ENCODE measurements at regions not wholly inside any gene's neighbourhood (a gene's known extent, or its start where the extent isn't known, plus 50 kb on each side); places are given as distances from the start of the nearest gene placed in this dataset.
"Not testable (repeated sequence)": the region's sequence is repeated elsewhere in the genome, so short reads cannot be mapped to it uniquely, and the experiment has no call there.

DNA sequence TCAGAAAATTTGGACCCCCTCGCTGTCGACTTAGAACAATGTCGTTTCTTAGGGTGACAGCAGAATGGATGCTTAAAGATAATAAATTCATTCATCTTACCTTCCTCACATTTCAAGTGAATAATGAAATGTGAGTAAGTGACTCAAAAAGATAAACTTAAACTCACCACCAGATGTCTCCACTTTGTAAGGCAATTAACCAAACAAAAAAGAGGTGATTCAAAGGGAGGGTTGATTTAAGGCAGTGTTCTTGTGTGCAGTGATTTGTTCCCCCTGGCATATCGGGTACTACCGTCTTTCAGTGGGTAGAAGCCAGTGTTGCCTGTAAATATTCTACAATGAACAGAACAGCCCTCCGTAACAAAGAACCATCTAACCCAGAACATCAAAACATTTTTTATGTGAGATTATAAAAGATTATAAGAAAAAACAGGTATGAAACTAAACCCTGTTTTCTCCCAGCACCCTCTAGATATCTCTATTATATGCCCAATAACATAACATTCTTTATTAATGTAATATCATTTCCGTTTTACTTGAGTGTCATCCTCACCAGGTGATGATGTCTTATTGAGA lies 589.7 kb downstream of the CBLN4 start:
- H3K27me3 ChIP-seq (ENCODE audit: control insufficient read depth, insufficient read depth, low read length): no peaks in the 10 kb centered on the region
- no peak overlapping the region for H2AFZ ChIP-seq (ENCODE audit: low read length)
- H3K27ac ChIP-seq (ENCODE audit: insufficient read depth, low read length): no peak overlapping the region
- H3K4me3 ChIP-seq (replicated peaks in 1 of 4; ENCODE audit: control extremely low read depth in 1 of 4, insufficient read depth in 1 of 4, low read depth in 3 of 4, low read length in 4 of 4): no peak overlapping the region
- no peak overlapping the region for H3K9ac ChIP-seq (ENCODE audit: insufficient read depth, low read length)
- TF ChIP-seq, protein P1, sequence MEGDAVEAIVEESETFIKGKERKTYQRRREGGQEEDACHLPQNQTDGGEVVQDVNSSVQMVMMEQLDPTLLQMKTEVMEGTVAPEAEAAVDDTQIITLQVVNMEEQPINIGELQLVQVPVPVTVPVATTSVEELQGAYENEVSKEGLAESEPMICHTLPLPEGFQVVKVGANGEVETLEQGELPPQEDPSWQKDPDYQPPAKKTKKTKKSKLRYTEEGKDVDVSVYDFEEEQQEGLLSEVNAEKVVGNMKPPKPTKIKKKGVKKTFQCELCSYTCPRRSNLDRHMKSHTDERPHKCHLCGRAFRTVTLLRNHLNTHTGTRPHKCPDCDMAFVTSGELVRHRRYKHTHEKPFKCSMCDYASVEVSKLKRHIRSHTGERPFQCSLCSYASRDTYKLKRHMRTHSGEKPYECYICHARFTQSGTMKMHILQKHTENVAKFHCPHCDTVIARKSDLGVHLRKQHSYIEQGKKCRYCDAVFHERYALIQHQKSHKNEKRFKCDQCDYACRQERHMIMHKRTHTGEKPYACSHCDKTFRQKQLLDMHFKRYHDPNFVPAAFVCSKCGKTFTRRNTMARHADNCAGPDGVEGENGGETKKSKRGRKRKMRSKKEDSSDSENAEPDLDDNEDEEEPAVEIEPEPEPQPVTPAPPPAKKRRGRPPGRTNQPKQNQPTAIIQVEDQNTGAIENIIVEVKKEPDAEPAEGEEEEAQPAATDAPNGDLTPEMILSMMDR (conservative IDR thresholded peaks at IDR 0.05 in 1 of 2, IDR thresholded peaks at IDR 0.05 in 1 of 2; ENCODE audit: low read depth in 1 of 2, low read length in 2 of 2): no peak
- no peak for TF ChIP-seq EZH2 (IDR thresholded peaks at IDR 0.05; ENCODE audit: low read length, missing control alignments)
- no peaks in the 10 kb centered on the region for H3K79me2 ChIP-seq (ENCODE audit: control insufficient read depth, insufficient read depth, low read length)
- no peaks in the 10 kb centered on the region for H3K36me3 ChIP-seq (ENCODE audit: control insufficient read depth, insufficient read depth, low read length)
- H3K9me3 ChIP-seq (ENCODE audit: control insufficient read depth, insufficient read depth, low read depth, low read length): no peaks in the 10 kb centered on the region
- no peaks in the 10 kb centered on the region for H4K20me1 ChIP-seq (ENCODE audit: control insufficient read depth, extremely low read depth, insufficient read depth, low read length)
- peak in 1 of 2 donors; percentile 1 for DNase-seq (ENCODE audit: low read depth in 2 of 2)
- H3K4me2 ChIP-seq (ENCODE audit: extremely low read depth, insufficient read depth, low read length): no peak overlapping the region
- H3K4me1 ChIP-seq (ENCODE audit: control insufficient read depth, extremely low read depth, insufficient read depth, low read length): no peaks in the 10 kb centered on the region

DNA sequence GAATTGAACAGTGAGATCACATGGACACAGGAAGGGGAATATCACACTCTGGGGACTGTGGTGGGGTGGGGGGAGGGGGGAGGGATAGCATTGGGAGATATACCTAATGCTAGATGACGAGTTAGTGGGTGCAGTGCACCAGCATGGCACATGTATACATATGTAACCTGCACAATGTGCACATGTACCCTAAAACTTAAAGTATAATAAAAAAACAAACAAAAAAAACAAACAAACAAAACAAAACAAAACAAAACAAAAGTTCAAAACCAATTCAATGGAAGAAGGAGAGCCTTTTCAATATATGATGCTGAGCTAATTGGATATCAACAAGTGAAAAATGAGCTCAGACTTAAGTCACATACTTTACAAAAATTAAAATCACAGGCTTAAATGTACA lies 592.8 kb downstream of the CBLN4 start:
- H3K4me1 ChIP-seq (ENCODE audit: control insufficient read depth, extremely low read depth, insufficient read depth, low read length); H2AFZ ChIP-seq (ENCODE audit: low read length); H3K27me3 ChIP-seq (ENCODE audit: control insufficient read depth, insufficient read depth, low read length); H3K27ac ChIP-seq (ENCODE audit: insufficient read depth, low read length); H3K9me3 ChIP-seq (ENCODE audit: control insufficient read depth, insufficient read depth, low read depth, low read length); H3K4me3 ChIP-seq (replicated peaks in 1 of 4; ENCODE audit: control extremely low read depth in 1 of 4, insufficient read depth in 1 of 4, low read depth in 3 of 4, low read length in 4 of 4); H3K79me2 ChIP-seq (ENCODE audit: control insufficient read depth, insufficient read depth, low read length); DNase-seq (ENCODE audit: low read depth in 2 of 2); H3K36me3 ChIP-seq (ENCODE audit: control insufficient read depth, insufficient read depth, low read length); H3K4me2 ChIP-seq (ENCODE audit: extremely low read depth, insufficient read depth, low read length); H4K20me1 ChIP-seq (ENCODE audit: control insufficient read depth, extremely low read depth, insufficient read depth, low read length); H3K9ac ChIP-seq (ENCODE audit: insufficient read depth, low read length): not testable (repeated sequence)

DNA sequence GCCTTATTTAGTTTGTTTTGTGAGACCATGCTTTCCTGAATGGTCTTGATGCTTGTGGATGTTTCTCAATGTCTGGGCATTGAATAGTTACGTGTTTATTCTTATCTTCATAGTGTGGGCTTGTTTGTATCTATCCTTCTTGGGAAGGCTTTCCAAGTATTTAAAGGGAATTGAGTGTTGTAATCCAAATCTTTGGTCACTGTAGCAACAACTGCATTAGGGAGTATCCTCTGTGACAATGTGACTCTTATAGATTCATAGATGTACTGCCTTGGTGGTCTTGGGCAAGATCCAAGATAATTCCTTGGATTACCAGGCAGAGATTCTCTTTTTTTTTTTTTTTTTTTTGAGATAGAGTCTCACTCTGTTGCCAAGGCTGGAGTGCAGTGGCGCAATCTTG lies 598.4 kb downstream of the CBLN4 start:
- H3K4me3 ChIP-seq (replicated peaks in 1 of 4; ENCODE audit: control extremely low read depth in 1 of 4, insufficient read depth in 1 of 4, low read depth in 3 of 4, low read length in 4 of 4): no peak overlapping the region
- H3K9me3 ChIP-seq (ENCODE audit: control insufficient read depth, insufficient read depth, low read depth, low read length): no peaks in the 10 kb centered on the region
- no peak overlapping the region for H3K9ac ChIP-seq (ENCODE audit: insufficient read depth, low read length)
- no peak overlapping the region for H2AFZ ChIP-seq (ENCODE audit: low read length)
- H3K27me3 ChIP-seq (ENCODE audit: control insufficient read depth, insufficient read depth, low read length): no peaks in the 10 kb centered on the region
- H4K20me1 ChIP-seq (ENCODE audit: control insufficient read depth, extremely low read depth, insufficient read depth, low read length): no peaks in the 10 kb centered on the region
- no peak for DNase-seq (ENCODE audit: low read depth in 2 of 2)
- H3K36me3 ChIP-seq (ENCODE audit: control insufficient read depth, insufficient read depth, low read length): no peaks in the 10 kb centered on the region
- no peak for TF ChIP-seq EZH2 (IDR thresholded peaks at IDR 0.05; ENCODE audit: low read length, missing control alignments)
- TF ChIP-seq, protein P1 (conservative IDR thresholded peaks at IDR 0.05 in 1 of 2, IDR thresholded peaks at IDR 0.05 in 1 of 2; ENCODE audit: low read depth in 1 of 2, low read length in 2 of 2): no peak
- no peaks in the 10 kb centered on the region for H3K4me1 ChIP-seq (ENCODE audit: control insufficient read depth, extremely low read depth, insufficient read depth, low read length)
- no peaks in the 10 kb centered on the region for H3K79me2 ChIP-seq (ENCODE audit: control insufficient read depth, insufficient read depth, low read length)
- no peak overlapping the region for H3K27ac ChIP-seq (ENCODE audit: insufficient read depth, low read length)
- no peak overlapping the region for H3K4me2 ChIP-seq (ENCODE audit: extremely low read depth, insufficient read depth, low read length)

Data from fibroblast of lung (primary cell).